Neural cell (in vitro differentiated cells): ENCODE measurements at regions not wholly inside any gene's neighbourhood (a gene's known extent, or its start where the extent isn't known, plus 50 kb on each side); places are given as distances from the start of the nearest gene placed in this dataset.

Experiments
- H2AFZ ChIP-seq: fragments of 200-600, 300-800 bp; sonication (generic), shearing (Covaris generic); 2 replicates; pipeline ENCODE4 v1.6.0; 2014; ENCODE audit warnings: low read depth, mild to moderate bottlenecking, antibody characterized with exemption, low read length, moderate library complexity
- H3F3A ChIP-seq: fragments of 200-600 bp; shearing (Covaris generic); 2 replicates; pipeline ENCODE4 v1.6.1; 2016; ENCODE audit warnings: mild to moderate bottlenecking, moderate library complexity, mixed read lengths, antibody characterized with exemption, low read length; ENCODE audit not compliant: insufficient read depth, poor library complexity, severe bottlenecking
- H3K27ac ChIP-seq: fragments of 200-600, 300-800 bp; sonication (generic), shearing (Covaris generic); 2 replicates; pipeline ENCODE4 v1.5.1; 2014; ENCODE audit warnings: mild to moderate bottlenecking, low read length, moderate library complexity
- H3K27me3 ChIP-seq: fragments of 300-800, 200-600 bp; sonication (generic), shearing (Covaris generic); 2 replicates; pipeline ENCODE4 v1.6.0; 2014; ENCODE audit warnings: mild to moderate bottlenecking, low read depth, low read length, moderate library complexity; ENCODE audit not compliant: insufficient read depth
- H3K36me3 ChIP-seq: fragments of 300-800, 200-600 bp; sonication (generic), shearing (Covaris generic); 2 replicates; pipeline ENCODE4 v1.5.1; 2014; ENCODE audit warnings: mild to moderate bottlenecking, antibody characterized with exemption, low read length, moderate library complexity; ENCODE audit not compliant: insufficient read depth
- H3K4me2 ChIP-seq: fragments of 300-800, 200-600 bp; sonication (generic), shearing (Covaris generic); 2 replicates; pipeline ENCODE4 v1.6.0; 2014; ENCODE audit warnings: mild to moderate bottlenecking, low read length
- H3K4me3 ChIP-seq: fragments of 300-800, 200-600 bp; sonication (generic), shearing (Covaris generic); 2 replicates; pipeline ENCODE4 v1.5.1; 2014; ENCODE audit warnings: mild to moderate bottlenecking, low read length, moderate library complexity
- H3K79me2 ChIP-seq: fragments of 200-600 bp; shearing (Covaris generic); replicated peaks from 2 replicates; pipeline ENCODE4 v1.6.0; 2014; ENCODE audit warnings: mild to moderate bottlenecking, low read length, moderate library complexity; ENCODE audit not compliant: insufficient read depth
- H3K9ac ChIP-seq: fragments of 300-800, 200-600 bp; sonication (generic), shearing (Covaris generic); 2 replicates; pipeline ENCODE4 v1.6.1; 2016; ENCODE audit warnings: mild to moderate bottlenecking, low read length, mixed read lengths
- H3K9me2 ChIP-seq: fragments of 200-600 bp; shearing (Covaris generic); 2 replicates; pipeline ENCODE4 v1.6.1; 2016; ENCODE audit warnings: mild to moderate bottlenecking, low read length, mixed read lengths; ENCODE audit not compliant: insufficient read depth
- H3K9me3 ChIP-seq: fragments of 200-600, 300-800 bp; sonication (generic), shearing (Covaris generic); 2 replicates; pipeline ENCODE4 v1.6.1; 2016; ENCODE audit warnings: mild to moderate bottlenecking, mixed run types, low read length, moderate library complexity, mixed read lengths
- H4K20me1 ChIP-seq: fragments of 200-600 bp; shearing (Covaris generic); 2 replicates; pipeline ENCODE4 v1.6.1; 2016; ENCODE audit warnings: mild to moderate bottlenecking, mixed run types; ENCODE audit not compliant: insufficient read depth
- EP300 ChIP-seq: fragments of 450-650 bp; conservative IDR thresholded peaks from 2 replicates; pipeline ENCODE4 v1.6.1; 2014; ENCODE audit warnings: antibody characterized with exemption, mild to moderate bottlenecking, moderate library complexity; ENCODE audit not compliant: poor library complexity, severe bottlenecking
- EZH2 ChIP-seq: fragments of 200-600, 300-800 bp; shearing (Covaris generic), sonication (generic); IDR thresholded peaks from 2 replicates; pipeline ENCODE4 v1.6.1; 2014; ENCODE audit warnings: antibody characterized with exemption, low read length, borderline replicate concordance, mild to moderate bottlenecking; ENCODE audit not compliant: insufficient read depth, poor library complexity, severe bottlenecking
- MXI1 ChIP-seq: fragments of 450-650 bp; conservative IDR thresholded peaks from 2 replicates; pipeline ENCODE4 v1.6.1; 2014; ENCODE audit warnings: antibody characterized with exemption, mild to moderate bottlenecking; ENCODE audit not compliant: poor library complexity, severe bottlenecking
- POLR2AphosphoS5 ChIP-seq: IDR thresholded peaks from 2 replicates; pipeline ENCODE4 v1.6.1; 2012
- RAD21 ChIP-seq: fragments of 450-650 bp; conservative IDR thresholded peaks from 2 replicates; pipeline ENCODE4 v1.6.1; 2014; ENCODE audit warnings: antibody characterized with exemption, mild to moderate bottlenecking, moderate library complexity
- SMC3 ChIP-seq: fragments of 450-650 bp; conservative IDR thresholded peaks from 2 replicates; pipeline ENCODE4 v1.6.1; 2014; ENCODE audit warnings: antibody characterized with exemption, mild to moderate bottlenecking, moderate library complexity; ENCODE audit not compliant: poor library complexity
- TAF1 ChIP-seq: IDR thresholded peaks from 2 replicates; pipeline ENCODE4 v1.6.1; 2012; ENCODE audit warnings: low read depth
- TF ChIP-seq, protein P1 (sequence below): IDR thresholded peaks from 2 replicates; pipeline ENCODE4 v1.6.1; 2012; ENCODE audit warnings: borderline replicate concordance
- TF ChIP-seq, protein P2 (sequence below): fragments of 450-650 bp; IDR thresholded peaks from 2 replicates; pipeline ENCODE4 v1.5.1; 2014; ENCODE audit warnings: antibody characterized with exemption, mild to moderate bottlenecking, moderate library complexity; ENCODE audit not compliant: poor library complexity, severe bottlenecking

DNA sequence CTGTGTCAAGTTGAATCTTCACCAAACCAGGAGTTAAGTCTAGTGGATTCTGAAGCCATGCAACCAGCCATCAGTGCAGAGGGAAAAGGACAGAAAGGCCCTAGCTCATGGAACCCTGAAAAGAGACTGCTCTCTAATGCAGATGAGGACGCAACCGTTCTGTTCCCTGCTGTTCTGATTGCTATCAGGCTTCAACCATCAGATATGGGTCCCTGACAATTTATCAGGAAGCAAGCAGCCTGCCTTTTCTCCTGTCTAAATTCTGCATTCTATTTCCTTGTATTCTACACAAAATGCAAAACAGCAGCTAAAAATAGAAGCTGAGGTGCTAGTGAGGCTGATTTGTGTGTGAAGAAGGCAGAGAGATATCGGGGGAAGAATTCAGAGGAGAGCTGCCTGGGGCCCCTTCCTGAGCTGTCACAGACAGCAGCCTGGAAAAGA lies 68.4 kb upstream of the RTN4 start:
- no peaks in the 10 kb centered on the region for H3K9me3 ChIP-seq
- TF ChIP-seq MXI1 (no peak), SMC3 (peak; percentile 41), EP300 (peak; percentile 43), EZH2 (no peak), TAF1 (no peak)
- TF ChIP-seq, protein P1, sequence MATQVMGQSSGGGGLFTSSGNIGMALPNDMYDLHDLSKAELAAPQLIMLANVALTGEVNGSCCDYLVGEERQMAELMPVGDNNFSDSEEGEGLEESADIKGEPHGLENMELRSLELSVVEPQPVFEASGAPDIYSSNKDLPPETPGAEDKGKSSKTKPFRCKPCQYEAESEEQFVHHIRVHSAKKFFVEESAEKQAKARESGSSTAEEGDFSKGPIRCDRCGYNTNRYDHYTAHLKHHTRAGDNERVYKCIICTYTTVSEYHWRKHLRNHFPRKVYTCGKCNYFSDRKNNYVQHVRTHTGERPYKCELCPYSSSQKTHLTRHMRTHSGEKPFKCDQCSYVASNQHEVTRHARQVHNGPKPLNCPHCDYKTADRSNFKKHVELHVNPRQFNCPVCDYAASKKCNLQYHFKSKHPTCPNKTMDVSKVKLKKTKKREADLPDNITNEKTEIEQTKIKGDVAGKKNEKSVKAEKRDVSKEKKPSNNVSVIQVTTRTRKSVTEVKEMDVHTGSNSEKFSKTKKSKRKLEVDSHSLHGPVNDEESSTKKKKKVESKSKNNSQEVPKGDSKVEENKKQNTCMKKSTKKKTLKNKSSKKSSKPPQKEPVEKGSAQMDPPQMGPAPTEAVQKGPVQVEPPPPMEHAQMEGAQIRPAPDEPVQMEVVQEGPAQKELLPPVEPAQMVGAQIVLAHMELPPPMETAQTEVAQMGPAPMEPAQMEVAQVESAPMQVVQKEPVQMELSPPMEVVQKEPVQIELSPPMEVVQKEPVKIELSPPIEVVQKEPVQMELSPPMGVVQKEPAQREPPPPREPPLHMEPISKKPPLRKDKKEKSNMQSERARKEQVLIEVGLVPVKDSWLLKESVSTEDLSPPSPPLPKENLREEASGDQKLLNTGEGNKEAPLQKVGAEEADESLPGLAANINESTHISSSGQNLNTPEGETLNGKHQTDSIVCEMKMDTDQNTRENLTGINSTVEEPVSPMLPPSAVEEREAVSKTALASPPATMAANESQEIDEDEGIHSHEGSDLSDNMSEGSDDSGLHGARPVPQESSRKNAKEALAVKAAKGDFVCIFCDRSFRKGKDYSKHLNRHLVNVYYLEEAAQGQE = peak; percentile 53
- H3F3A ChIP-seq = no peaks in the 10 kb centered on the region
- no peaks in the 10 kb centered on the region for H4K20me1 ChIP-seq
- no peaks in the 10 kb centered on the region for H3K27me3 ChIP-seq
- peak overlapping the region; percentile 90 for H3K27ac ChIP-seq
- peak overlapping the region; percentile 63 for H3K9ac ChIP-seq
- no peaks in the 10 kb centered on the region for H3K9me2 ChIP-seq
- peak overlapping the region; percentile 18 for H2AFZ ChIP-seq
- H3K4me3 ChIP-seq = peak overlapping the region; percentile 52
- H3K36me3 ChIP-seq = no peaks in the 10 kb centered on the region
- no peaks in the 10 kb centered on the region for H3K79me2 ChIP-seq
- H3K4me2 ChIP-seq = peak overlapping the region; percentile 56

DNA sequence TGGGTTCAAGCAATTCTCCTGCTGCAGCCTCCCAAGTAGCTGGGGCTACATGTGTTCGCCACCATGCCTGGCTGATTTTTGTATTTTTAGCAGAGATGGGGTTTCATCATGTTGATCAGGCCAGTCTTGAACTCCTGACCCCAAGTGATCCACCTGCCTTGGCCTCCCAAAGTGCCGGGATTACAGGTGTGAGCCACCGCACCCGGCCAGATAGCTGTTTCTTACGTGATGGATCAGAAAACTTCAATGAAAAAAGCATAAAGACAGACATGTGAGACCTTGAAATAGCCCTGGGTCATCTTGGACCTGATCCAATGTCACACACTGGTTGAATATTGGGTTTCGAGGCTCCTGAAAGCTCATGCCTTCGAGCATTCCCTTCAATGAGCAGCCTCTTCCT lies 66.7 kb upstream of the RTN4 start:
- Histone ChIP-seq H3K9ac (no peak overlapping the region), H3K27ac (peak overlapping the region; percentile 90), H3K36me3 (no peaks in the 10 kb centered on the region), H3K79me2 (no peaks in the 10 kb centered on the region), H2AFZ (no peak overlapping the region), H3K9me2 (no peaks in the 10 kb centered on the region), H3K4me2 (no peak overlapping the region), H3K27me3 (no peaks in the 10 kb centered on the region), H3F3A (no peaks in the 10 kb centered on the region), H3K9me3 (no peaks in the 10 kb centered on the region), H3K4me3 (no peak overlapping the region), H4K20me1 (no peaks in the 10 kb centered on the region)
- TF ChIP-seq RAD21 (no peak), EP300 (no peak), SMC3 (no peak), POLR2AphosphoS5 (no peak), EZH2 (no peak), TAF1 (no peak), MXI1 (no peak)
- TF ChIP-seq, protein P2, sequence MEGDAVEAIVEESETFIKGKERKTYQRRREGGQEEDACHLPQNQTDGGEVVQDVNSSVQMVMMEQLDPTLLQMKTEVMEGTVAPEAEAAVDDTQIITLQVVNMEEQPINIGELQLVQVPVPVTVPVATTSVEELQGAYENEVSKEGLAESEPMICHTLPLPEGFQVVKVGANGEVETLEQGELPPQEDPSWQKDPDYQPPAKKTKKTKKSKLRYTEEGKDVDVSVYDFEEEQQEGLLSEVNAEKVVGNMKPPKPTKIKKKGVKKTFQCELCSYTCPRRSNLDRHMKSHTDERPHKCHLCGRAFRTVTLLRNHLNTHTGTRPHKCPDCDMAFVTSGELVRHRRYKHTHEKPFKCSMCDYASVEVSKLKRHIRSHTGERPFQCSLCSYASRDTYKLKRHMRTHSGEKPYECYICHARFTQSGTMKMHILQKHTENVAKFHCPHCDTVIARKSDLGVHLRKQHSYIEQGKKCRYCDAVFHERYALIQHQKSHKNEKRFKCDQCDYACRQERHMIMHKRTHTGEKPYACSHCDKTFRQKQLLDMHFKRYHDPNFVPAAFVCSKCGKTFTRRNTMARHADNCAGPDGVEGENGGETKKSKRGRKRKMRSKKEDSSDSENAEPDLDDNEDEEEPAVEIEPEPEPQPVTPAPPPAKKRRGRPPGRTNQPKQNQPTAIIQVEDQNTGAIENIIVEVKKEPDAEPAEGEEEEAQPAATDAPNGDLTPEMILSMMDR = no peak
- TF ChIP-seq, protein P1 = no peak
